Right cardiac atrium (tissue), 5 donors: ENCODE measurements at regions not wholly inside any gene's neighbourhood (a gene's known extent, or its start where the extent isn't known, plus 50 kb on each side); places are given as distances from the start of the nearest gene placed in this dataset.
"Not testable (repeated sequence)": the region's sequence is repeated elsewhere in the genome, so short reads cannot be mapped to it uniquely, and the experiment has no call there.

Source experiments
- ATAC-seq, 2 donors: fragments of 200-7000 bp; cut with Tn5 transposase; one replicate each; pipeline versions ENCODE4 v1.8.0 to v1.9.1; 2020; ENCODE audit warnings: moderate library complexity in 2 of 2, mild to moderate bottlenecking in 1 of 2
- DNase-seq, 3 donors: peaks; one replicate each; pipeline ENCODE4 v3.0.0-alpha.2; 2020
- H3K27ac ChIP-seq: one replicate; pipeline ENCODE4 v1.5.1; 2013; ENCODE audit warnings: mild to moderate bottlenecking, low read length, control low read depth, moderate library complexity
- H3K27me3 ChIP-seq: one replicate; pipeline ENCODE4 v1.6.1; 2013; ENCODE audit not compliant: control insufficient read depth, insufficient read depth
- H3K4me1 ChIP-seq: one replicate; pipeline ENCODE4 v1.6.1; 2013; ENCODE audit warnings: low read length; ENCODE audit not compliant: control insufficient read depth, insufficient read depth
- H3K4me3 ChIP-seq: one replicate; pipeline ENCODE4 v1.5.1; 2013; ENCODE audit warnings: low read length, control low read depth
- H3K9me3 ChIP-seq: one replicate; pipeline ENCODE4 v1.6.1; 2013; ENCODE audit warnings: low read length; ENCODE audit not compliant: control insufficient read depth
- WGBS: extraction: QIAGEN DNeasy Blood & Tissue Kit; methylation state at CpG from one replicate; pipeline ENCODE4 v1.1.7; 2013; 5-methylcytosine and 5-hydroxymethylcytosine counted together
- intact Hi-C, 4 donors: fragments of 100-400 bp; cut with DNase I; formaldehyde crosslinking; loops; one replicate each; pipeline versions ENCODE4 v1.11.0 to v1.14.0; 2022 to 2023
- donor health status: healthy with polysubstance abuse.
- donor health status: DM: no; HTN: yes; CAD: no.
- donor health status: DM: no; HTN: no; CAD: no.
- donor health status: DM: no; HTN: yes; CAD: no; lungs with severe emphysema.
- donor health status: DM: yes; HTN: yes; CAD: no.

- Histone ChIP-seq H3K27me3 (no peaks in the 10 kb centered on the region), H3K27ac (no peak overlapping the region), H3K4me1 (no peaks in the 10 kb centered on the region), H3K9me3 (no peaks in the 10 kb centered on the region), H3K4me3 (no peak overlapping the region)
- ATAC-seq (no peak), DNase-seq (no peak)
- intact Hi-C loops: no loop called here
- 65% methylated on average over 5 of the region's 5 CpGs for WGBS
Observed at GRCh38 chr1:31485166-31485565, 72.2 kb downstream of the SERINC2 start.

GRCh38 chr1:31487143-31487542, 74.1 kb downstream of the SERINC2 start:
- H3K4me3 ChIP-seq: no peak overlapping the region
- no peaks in the 10 kb centered on the region for H3K27me3 ChIP-seq
- 77% methylated on average over 3 of the region's 3 CpGs for WGBS
- no peaks in the 10 kb centered on the region for H3K4me1 ChIP-seq
- H3K27ac ChIP-seq: no peak overlapping the region
- no peak for DNase-seq
- ATAC-seq: no peak
- H3K9me3 ChIP-seq: no peaks in the 10 kb centered on the region
- intact Hi-C loops: no loop called here

DNA sequence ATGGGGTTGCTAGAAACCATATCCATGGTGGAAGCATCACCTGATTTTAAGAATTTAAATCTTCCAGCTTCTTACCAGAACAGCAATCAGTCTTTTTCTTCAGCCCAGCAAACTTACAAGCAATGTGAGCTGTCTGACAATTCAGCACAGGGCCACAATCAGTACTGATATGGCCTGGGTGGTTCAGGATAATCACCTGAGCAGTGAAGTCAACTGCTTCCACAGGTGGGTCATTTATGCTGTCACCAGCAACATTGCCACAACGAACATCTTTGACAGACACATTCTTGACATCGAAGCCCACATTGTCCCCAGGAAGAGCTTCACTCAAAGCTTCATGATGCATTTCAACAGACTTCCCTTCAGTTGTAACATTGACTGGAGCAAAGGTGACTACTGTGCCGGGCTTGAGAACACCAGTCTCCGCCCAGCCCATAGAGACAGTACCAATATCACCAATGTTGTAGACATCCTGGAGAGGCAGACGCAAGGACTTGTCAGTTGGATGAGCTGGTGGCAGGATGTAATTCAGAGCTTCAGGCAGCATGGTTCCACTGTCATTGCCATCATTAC, 74.8 kb downstream of the SERINC2 start:
- no peaks in the 10 kb centered on the region for H3K9me3 ChIP-seq
- H3K27me3 ChIP-seq: no peaks in the 10 kb centered on the region
- no peak overlapping the region for H3K4me3 ChIP-seq
- no peak overlapping the region for H3K27ac ChIP-seq
- no peak for DNase-seq
- intact Hi-C loops: no loop called here
- no peaks in the 10 kb centered on the region for H3K4me1 ChIP-seq
- WGBS: 83% methylated on average over 5 of the region's 5 CpGs
- no peak for ATAC-seq

- H3K4me1 ChIP-seq: no peaks in the 10 kb centered on the region
- no peak overlapping the region for H3K27ac ChIP-seq
- DNase-seq: no peak
- intact Hi-C loops: no loop called here
- ATAC-seq: no peak
- H3K4me3 ChIP-seq: no peak overlapping the region
- no peaks in the 10 kb centered on the region for H3K9me3 ChIP-seq
- WGBS: 86% methylated on average over 4 of the region's 4 CpGs
- H3K27me3 ChIP-seq: no peaks in the 10 kb centered on the region
Observed at GRCh38 chr1:31488528-31488927, 75.5 kb downstream of the SERINC2 start.

GRCh38 chr1:31489575-31489974, 76.6 kb downstream of the SERINC2 start:
- 82% methylated on average over 3 of the region's 3 CpGs for WGBS
- intact Hi-C loops, H3K9me3 ChIP-seq, H3K27me3 ChIP-seq, H3K4me1 ChIP-seq, H3K4me3 ChIP-seq, H3K27ac ChIP-seq, DNase-seq, ATAC-seq: not testable (repeated sequence)

DNA sequence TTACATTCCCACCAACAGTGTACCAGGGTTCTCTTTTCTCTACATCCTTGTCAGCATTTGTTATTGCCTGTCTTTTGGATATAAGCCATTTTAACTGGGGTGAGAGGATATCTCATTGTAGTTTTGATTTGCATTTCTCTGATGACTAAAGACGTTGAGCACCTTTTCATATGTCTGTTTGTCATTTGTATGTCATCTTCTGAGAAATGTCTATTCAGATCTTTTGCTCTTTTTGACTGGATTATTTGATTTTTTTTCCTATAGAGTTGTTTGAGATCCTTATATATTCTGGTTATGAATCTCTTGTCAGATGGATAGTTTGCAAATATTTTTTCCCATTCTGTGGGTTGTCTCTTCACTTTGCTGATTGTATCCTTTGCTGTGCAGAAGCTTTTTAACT, 77.6 kb downstream of the SERINC2 start:
- H3K4me3 ChIP-seq, H3K4me1 ChIP-seq, ATAC-seq, H3K27me3 ChIP-seq, DNase-seq, intact Hi-C loops, H3K9me3 ChIP-seq, H3K27ac ChIP-seq: not testable (repeated sequence)
- 50% methylated on average over 1 of the region's 1 CpG for WGBS

DNA sequence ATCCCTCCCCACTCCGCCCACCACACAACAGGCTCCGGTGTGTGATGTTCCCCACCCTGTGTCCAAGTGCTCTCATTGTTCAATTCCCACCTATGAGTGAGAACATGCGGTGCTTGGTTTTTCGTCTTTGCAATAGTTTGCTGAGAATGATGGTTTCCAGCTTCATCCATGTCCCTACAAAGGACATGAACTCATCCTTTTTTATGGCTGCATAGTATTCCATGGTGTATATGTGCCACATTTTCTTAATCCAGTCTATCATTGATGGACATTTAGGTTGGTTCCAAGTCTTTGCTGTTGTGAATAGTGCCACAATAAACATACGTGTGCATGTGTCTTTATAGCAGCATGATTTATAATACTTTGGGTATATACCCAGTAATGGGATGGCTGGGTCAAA, 81.0 kb upstream of the TINAGL1 start:
- intact Hi-C loops, H3K27ac ChIP-seq, H3K9me3 ChIP-seq, H3K4me1 ChIP-seq, DNase-seq, H3K4me3 ChIP-seq, ATAC-seq, H3K27me3 ChIP-seq: not testable (repeated sequence)
- 93% methylated on average over 5 of the region's 5 CpGs for WGBS

DNA sequence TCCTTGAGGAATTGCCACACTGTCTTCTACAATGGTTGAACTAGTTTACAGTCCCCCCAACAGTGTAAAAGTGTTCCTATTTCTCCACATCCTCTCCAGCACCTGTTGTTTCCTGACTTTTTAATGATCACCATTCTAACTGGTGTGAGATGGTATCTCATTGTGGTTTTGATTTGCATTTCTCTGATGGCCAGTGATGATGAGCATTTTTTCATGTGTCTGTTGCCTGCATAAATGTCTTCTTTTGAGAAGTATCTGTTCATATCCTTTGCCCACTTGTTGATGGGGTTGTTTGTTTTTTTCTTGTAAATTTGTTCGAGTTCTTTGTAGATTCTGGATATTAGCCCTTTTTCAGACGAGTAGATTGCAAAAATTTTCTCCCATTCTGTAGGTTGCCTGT, 80.5 kb upstream of the TINAGL1 start:
- H3K4me1 ChIP-seq, H3K27ac ChIP-seq, DNase-seq, intact Hi-C loops, ATAC-seq, H3K27me3 ChIP-seq, H3K4me3 ChIP-seq, H3K9me3 ChIP-seq: not testable (repeated sequence)
- 79% methylated on average over 2 of the region's 2 CpGs for whole genome bisulfite sequencing

DNA sequence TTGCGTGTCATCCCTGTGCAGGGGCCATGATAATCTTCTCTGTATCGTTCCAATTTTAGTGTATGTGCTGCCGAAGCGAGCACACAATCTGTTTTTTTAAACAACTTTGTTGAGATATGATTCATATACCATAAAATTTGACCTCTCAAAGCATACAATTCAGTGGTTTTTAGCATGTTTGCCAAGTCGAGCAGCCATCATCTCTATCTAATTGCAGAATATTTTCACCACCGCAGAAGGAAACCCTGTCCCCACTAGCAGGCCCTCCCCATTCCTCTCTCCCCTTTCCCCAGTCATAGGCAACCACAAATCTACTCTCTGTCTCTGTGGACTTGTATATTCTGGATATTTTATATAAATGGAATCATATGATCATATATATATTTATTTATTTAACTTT, 78.7 kb upstream of the TINAGL1 start:
- no peaks in the 10 kb centered on the region for H3K4me1 ChIP-seq
- intact Hi-C loops: no loop called here
- no peak for ATAC-seq
- no peaks in the 10 kb centered on the region for H3K9me3 ChIP-seq
- no peak overlapping the region for H3K4me3 ChIP-seq
- H3K27me3 ChIP-seq: no peaks in the 10 kb centered on the region
- no peak for DNase-seq
- 70% methylated on average over 6 of the region's 6 CpGs for WGBS
- no peak overlapping the region for H3K27ac ChIP-seq

GRCh38 chr1:31498376-31499040, 77.8 kb upstream of the TINAGL1 start:
- intact Hi-C loops: no loop called here
- DNase-seq: no peak
- Histone ChIP-seq H3K27me3 (no peaks in the 10 kb centered on the region), H3K27ac (no peak overlapping the region), H3K4me3 (no peak overlapping the region), H3K9me3 (no peaks in the 10 kb centered on the region), H3K4me1 (no peaks in the 10 kb centered on the region)
- 86% methylated on average over 11 of the region's 11 CpGs for WGBS
- no peak for ATAC-seq

DNA sequence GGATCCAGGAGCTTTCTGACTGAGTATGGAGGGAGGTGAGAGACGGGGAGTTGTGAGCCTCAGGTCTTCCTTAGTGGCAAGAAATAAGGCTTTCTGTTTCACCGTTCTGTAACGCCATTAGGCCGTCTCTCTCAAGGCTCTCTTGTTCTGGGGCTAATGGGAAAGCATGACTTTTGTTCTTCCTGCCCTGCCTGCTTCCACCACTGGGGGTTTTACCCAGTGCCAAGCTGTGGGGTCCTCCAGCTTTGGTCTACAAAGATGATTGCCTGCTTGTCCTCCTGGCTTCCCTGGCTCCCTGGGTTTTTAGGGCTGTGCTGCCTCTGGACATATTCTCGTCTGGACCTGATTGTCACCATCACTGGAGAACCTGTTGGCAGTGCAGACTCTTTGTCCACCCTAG, 74.8 kb upstream of the TINAGL1 start:
- ATAC-seq (no peak), DNase-seq (no peak)
- H3K4me3 ChIP-seq: no peak overlapping the region
- no peaks in the 10 kb centered on the region for H3K9me3 ChIP-seq
- no peaks in the 10 kb centered on the region for H3K4me1 ChIP-seq
- no peaks in the 10 kb centered on the region for H3K27me3 ChIP-seq
- intact Hi-C loops: no loop called here
- no peak overlapping the region for H3K27ac ChIP-seq
- 82% methylated on average over 5 of the region's 5 CpGs for WGBS

DNA sequence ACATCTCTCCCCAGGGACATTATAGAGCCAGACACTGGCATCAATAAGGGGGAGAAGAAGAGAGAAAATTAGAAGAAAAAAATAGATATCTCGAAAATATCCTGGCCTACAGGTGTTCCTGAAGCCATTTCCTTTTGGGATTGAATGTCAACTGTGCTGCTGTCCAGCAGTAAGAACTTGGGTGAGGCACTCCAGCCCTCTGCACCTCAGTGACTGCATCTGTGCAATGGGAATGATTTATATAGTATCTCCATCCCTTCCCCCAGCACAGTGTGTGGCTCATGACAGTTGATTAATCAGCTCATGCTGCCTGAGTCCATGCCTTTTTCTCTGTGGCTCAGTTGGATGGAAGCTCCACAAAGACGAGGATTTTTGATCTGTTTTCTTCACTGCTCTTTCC, 74.1 kb upstream of the TINAGL1 start:
- intact Hi-C loops: no loop called here

More for the DNA sequence above, 74.1 kb upstream of the TINAGL1 start:
- Histone ChIP-seq H3K4me1 (no peaks in the 10 kb centered on the region), H3K4me3 (no peak overlapping the region), H3K27me3 (no peaks in the 10 kb centered on the region), H3K27ac (no peak overlapping the region), H3K9me3 (no peaks in the 10 kb centered on the region)
- WGBS: 85% methylated on average over 2 of the region's 2 CpGs
- ATAC-seq (no peak), DNase-seq (no peak)
